ENCODE measurements at regions not wholly inside any gene's neighbourhood (a gene's known extent, or its start where the extent isn't known, plus 50 kb on each side); places are given as distances from the start of the nearest gene placed in this dataset.

- in situ Hi-C loops (cut with HindIII; ENCODE audit: extremely low pct_ligation_motif_present, low pct_unique_long_range_greater_than_20kb), result no loop called here
- H3K27me3 ChIP-seq (ENCODE audit: control insufficient read depth in 1 of 2, insufficient read depth in 2 of 2, low read length in 2 of 2), result no peaks in the 10 kb centered on the region
- POLR2A ChIA-PET, result no interaction called here
- no peaks in the 10 kb centered on the region for H3K9me3 ChIP-seq (ENCODE audit: low read length)
- no peaks in the 10 kb centered on the region for H3K4me1 ChIP-seq (ENCODE audit: insufficient read depth, low read length)
- no peaks in the 10 kb centered on the region for H3K79me2 ChIP-seq (ENCODE audit: insufficient read depth, low read length)
- H2AFZ ChIP-seq (ENCODE audit: low read length), result no peak overlapping the region
- intact Hi-C loops (cut with micrococcal nuclease; ENCODE audit: unreplicated experiment), result no loop called here
- H3K4me3 ChIP-seq (replicated peaks in 1 of 3; ENCODE audit: insufficient read depth in 1 of 3, low read depth in 2 of 3, low read length in 3 of 3), result no peak overlapping the region
- DNase-seq (ENCODE audit: low spot score) (no peak), ATAC-seq (no peak), FAIRE-seq (no peak)
- WGBS (ENCODE audit: low lambda C conversion rate), result 16% methylated on average over 3 of the region's 3 CpGs
- no peak overlapping the region for H3K27ac ChIP-seq (ENCODE audit: extremely low read length, insufficient read depth, low read length)
- no peaks in the 10 kb centered on the region for H3K36me3 ChIP-seq (replicated peaks in 1 of 2; ENCODE audit: control insufficient read depth in 1 of 2, insufficient read depth in 2 of 2, low read length in 2 of 2)
- no peak for TF ChIP-seq ZNF460 (CRISPR knock-in tag; IDR thresholded peaks at IDR 0.05; ENCODE audit: borderline replicate concordance)
- no peak for TF ChIP-seq ZNF33B (CRISPR knock-in tag; IDR thresholded peaks at IDR 0.05)
- TF ChIP-seq TP53 (CRISPR knock-in tag; conservative IDR thresholded peaks at IDR 0.05), result no peak
- no peak for TF ChIP-seq MYC (CRISPR knock-in tag; IDR thresholded peaks at IDR 0.05; ENCODE audit: borderline replicate concordance)
- no peak for TF ChIP-seq IRF9 (CRISPR knock-in tag; IDR thresholded peaks at IDR 0.05; ENCODE audit: borderline replicate concordance)
- no peak for TF ChIP-seq ZNF501 (CRISPR knock-in tag; IDR thresholded peaks at IDR 0.05)
- no peak for TF ChIP-seq ZFYVE20 (CRISPR knock-in tag; IDR thresholded peaks at IDR 0.05; ENCODE audit: borderline replicate concordance, low read depth)
- no peak for TF ChIP-seq CREB3 (CRISPR knock-in tag; IDR thresholded peaks at IDR 0.05)
- TF ChIP-seq KDM5B (CRISPR knock-in tag; IDR thresholded peaks at IDR 0.05; ENCODE audit: borderline replicate concordance), result no peak
- no peak for TF ChIP-seq ZFY (CRISPR knock-in tag; IDR thresholded peaks at IDR 0.05)
- TF ChIP-seq ZNF709 (CRISPR knock-in tag; IDR thresholded peaks at IDR 0.05), result no peak
- no peak for TF ChIP-seq MBD4 (IDR thresholded peaks at IDR 0.05; ENCODE audit: borderline replicate concordance, low read length)
- no peak for TF ChIP-seq ZNF550 (CRISPR knock-in tag; IDR thresholded peaks at IDR 0.05; ENCODE audit: borderline replicate concordance)
- TF ChIP-seq FOXO4 (CRISPR knock-in tag; conservative IDR thresholded peaks at IDR 0.05), result no peak
- TF ChIP-seq ZBTB44 (CRISPR knock-in tag; IDR thresholded peaks at IDR 0.05), result no peak
- no peak for TF ChIP-seq U2AF1 (optimal IDR thresholded peaks at IDR 0.05; ENCODE audit: low read depth, low read length)
- TF ChIP-seq MAFK (conservative IDR thresholded peaks at IDR 0.05 in 1 of 2, IDR thresholded peaks at IDR 0.05 in 1 of 2; ENCODE audit: low read length in 2 of 2), result no peak
- no peak for TF ChIP-seq KAT7 (CRISPR knock-in tag; IDR thresholded peaks at IDR 0.05; ENCODE audit: borderline replicate concordance)
- no peaks in the 10 kb centered on the region for H4K20me1 ChIP-seq (ENCODE audit: insufficient read depth, low read length)
- BruUV-seq (replicated peaks), result no TSS peak
- CTCF ChIA-PET (ENCODE audit: low intra/inter-chr PET ratio, low total read pairs), result no interaction called here
- H3K4me2 ChIP-seq (ENCODE audit: low read depth, low read length), result no peak overlapping the region
- H3K9ac ChIP-seq (ENCODE audit: insufficient read depth, low read depth, low read length), result no peak overlapping the region
Observed at GRCh38 chr11:134487696-134488095, 75.7 kb upstream of the B3GAT1 start.
